Fibroblast of mammary gland (primary cell): ENCODE measurements at regions not wholly inside any gene's neighbourhood (a gene's known extent, or its start where the extent isn't known, plus 50 kb on each side); places are given as distances from the start of the nearest gene placed in this dataset.

Experiments
- DNase-seq: peaks from one replicate; pipeline ENCODE4 v3.0.0-alpha.2; 2010; ENCODE audit warnings: low read depth
- H3K4me3 ChIP-seq: 2 replicates; pipeline ENCODE4 v1.5.1; 2011; ENCODE audit warnings: low read depth, mild to moderate bottlenecking, low read length, moderate library complexity; ENCODE audit not compliant: control insufficient read depth
- TF ChIP-seq, protein P1 (sequence below): conservative IDR thresholded peaks from 2 replicates; pipeline ENCODE4 v1.5.1; 2011; ENCODE audit warnings: low read depth, low read length, inconsistent platforms; ENCODE audit not compliant: control insufficient read depth, insufficient read depth

DNA sequence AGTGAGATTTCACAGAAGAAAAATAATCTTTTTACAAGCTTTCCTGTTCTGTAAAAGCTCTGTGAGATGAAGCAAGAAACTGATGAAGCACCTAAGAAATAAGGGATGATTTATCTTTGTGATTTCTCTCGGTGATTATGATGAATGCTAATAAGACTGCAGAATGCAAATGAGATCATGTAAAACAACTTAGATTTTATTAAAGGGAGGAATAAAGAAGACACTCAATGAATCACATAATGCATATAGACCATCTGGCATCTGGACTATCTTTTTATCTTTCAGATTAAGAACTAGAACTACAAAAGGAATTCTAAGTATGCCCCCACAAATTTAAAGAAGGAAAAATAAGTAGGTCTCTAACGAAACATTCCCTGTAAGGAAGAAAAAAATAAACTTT lies 361.5 kb upstream of the OPRM1 start:
- TF ChIP-seq, protein P1, sequence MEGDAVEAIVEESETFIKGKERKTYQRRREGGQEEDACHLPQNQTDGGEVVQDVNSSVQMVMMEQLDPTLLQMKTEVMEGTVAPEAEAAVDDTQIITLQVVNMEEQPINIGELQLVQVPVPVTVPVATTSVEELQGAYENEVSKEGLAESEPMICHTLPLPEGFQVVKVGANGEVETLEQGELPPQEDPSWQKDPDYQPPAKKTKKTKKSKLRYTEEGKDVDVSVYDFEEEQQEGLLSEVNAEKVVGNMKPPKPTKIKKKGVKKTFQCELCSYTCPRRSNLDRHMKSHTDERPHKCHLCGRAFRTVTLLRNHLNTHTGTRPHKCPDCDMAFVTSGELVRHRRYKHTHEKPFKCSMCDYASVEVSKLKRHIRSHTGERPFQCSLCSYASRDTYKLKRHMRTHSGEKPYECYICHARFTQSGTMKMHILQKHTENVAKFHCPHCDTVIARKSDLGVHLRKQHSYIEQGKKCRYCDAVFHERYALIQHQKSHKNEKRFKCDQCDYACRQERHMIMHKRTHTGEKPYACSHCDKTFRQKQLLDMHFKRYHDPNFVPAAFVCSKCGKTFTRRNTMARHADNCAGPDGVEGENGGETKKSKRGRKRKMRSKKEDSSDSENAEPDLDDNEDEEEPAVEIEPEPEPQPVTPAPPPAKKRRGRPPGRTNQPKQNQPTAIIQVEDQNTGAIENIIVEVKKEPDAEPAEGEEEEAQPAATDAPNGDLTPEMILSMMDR: no peak
- DNase-seq: no peak
- H3K4me3 ChIP-seq: no peak overlapping the region

GRCh38 chr6:153673750-153674149 lies 365.3 kb upstream of the OPRM1 start:
- DNase-seq: no peak
- TF ChIP-seq, protein P1: no peak
- H3K4me3 ChIP-seq: no peak overlapping the region

- no peak for DNase-seq
- H3K4me3 ChIP-seq: no peak overlapping the region
Observed at GRCh38 chr6:153673225-153673624, 365.8 kb upstream of the OPRM1 start.

DNA sequence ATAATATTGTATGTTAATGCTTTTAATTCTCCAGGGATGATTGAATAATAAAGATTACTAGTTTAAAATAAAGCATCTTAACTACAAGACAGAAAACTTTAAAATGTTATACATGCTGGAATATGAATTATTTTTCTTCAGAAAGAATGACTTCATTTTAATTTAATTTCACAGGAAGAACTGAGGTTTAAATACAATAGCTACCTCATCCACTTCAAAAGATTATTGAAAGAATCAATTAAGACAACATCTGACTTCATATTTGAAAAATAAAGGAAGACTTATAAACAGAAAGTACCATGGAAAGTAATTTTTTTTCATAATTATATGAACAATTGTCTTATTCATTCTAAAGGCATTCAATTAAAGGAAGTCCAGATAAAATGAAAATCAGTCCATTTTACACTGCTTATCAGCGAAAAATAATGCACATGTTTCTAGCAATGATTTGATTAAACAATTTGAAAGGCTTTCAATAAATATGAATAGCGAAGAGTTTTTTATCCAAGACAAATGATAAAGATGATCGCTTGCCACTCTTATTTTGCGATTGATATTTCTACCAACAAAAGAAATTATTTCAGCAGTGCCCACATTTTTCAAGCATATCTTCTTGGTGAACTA lies 368.5 kb upstream of the OPRM1 start:
- no peak for DNase-seq
- TF ChIP-seq, protein P1: no peak
- H3K4me3 ChIP-seq: no peak overlapping the region

More at GRCh38 chr6:153673225-153673624, 365.8 kb upstream of the OPRM1 start:
- TF ChIP-seq, protein P1: no peak

DNA sequence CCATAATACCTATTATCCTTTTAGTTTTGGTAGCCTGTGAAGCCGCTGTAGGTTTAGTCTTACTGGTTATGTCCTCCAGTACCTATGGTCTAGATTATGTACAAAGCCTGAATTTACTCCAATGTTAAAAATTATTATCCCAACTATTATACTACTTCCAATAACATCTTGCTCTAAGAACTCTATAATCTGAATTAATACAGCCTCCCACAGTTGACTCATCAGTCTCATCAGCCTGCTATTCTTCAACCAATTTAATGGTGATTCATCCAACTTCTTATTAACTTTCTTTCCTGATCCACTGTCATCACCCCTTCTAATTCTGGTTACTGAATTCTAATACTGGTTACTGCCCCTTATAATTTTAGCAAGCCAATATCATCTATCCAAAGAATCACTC lies 370.3 kb upstream of the OPRM1 start:
- no peak for DNase-seq
- TF ChIP-seq, protein P1: no peak

DNA sequence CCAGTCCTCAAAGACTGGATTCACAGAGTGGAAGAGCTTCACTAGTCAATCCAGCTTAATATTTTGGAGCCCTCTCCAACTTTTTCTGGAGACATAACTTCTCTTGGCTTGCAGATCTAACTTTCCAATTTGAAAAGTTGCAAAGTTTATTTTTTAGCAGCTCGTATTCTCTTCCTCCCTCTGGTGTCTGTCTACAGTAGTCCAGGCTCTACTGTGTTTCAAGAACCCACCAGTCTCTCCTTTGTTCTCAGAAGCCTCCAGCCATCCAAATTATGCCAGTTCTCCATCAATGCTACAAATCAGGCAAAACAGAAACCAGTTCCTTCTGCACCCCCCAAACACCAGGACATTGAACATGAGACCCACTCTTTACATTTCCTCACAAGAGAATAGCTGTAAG lies 376.1 kb upstream of the OPRM1 start:
- H3K4me3 ChIP-seq: no peak overlapping the region
- DNase-seq: no peak
- TF ChIP-seq, protein P1: no peak

More for the DNA sequence above, 370.3 kb upstream of the OPRM1 start:
- no peak overlapping the region for H3K4me3 ChIP-seq

GRCh38 chr6:153645326-153645725 lies 393.7 kb upstream of the OPRM1 start:
- H3K4me3 ChIP-seq: no peak overlapping the region
- TF ChIP-seq, protein P1: no peak
- no peak for DNase-seq
